ENCODE measurements at regions not wholly inside any gene's neighbourhood (a gene's known extent, or its start where the extent isn't known, plus 50 kb on each side); places are given as distances from the start of the nearest gene placed in this dataset.
"Not testable (repeated sequence)": the region's sequence is repeated elsewhere in the genome, so short reads cannot be mapped to it uniquely, and the experiment has no call there.

GRCh38 chr4:1582227-1582626 is 101.9 kb downstream of the FAM53A start:
- no peaks in the 10 kb centered on the region for H3K9me3 ChIP-seq
- H3K4me3 ChIP-seq, result no peak overlapping the region
- H3K36me3 ChIP-seq, result no peaks in the 10 kb centered on the region
- intact Hi-C loops (cut with DNase I; ENCODE audit: low total_unique reads), result no loop called here
- TF ChIP-seq POLR2A (IDR thresholded peaks at IDR 0.05) (no peak), CTCF (IDR thresholded peaks at IDR 0.05) (no peak)
- H3K4me1 ChIP-seq, result no peaks in the 10 kb centered on the region
- no peak overlapping the region for H3K27ac ChIP-seq
- no peaks in the 10 kb centered on the region for H3K27me3 ChIP-seq
- DNase-seq, result no peak

- DNase-seq, result peak; percentile 89 to 92
- H3K9me3 ChIP-seq; intact Hi-C loops (cut with DNase I; ENCODE audit: low total_unique reads); H3K4me3 ChIP-seq; H3K27me3 ChIP-seq; H3K4me1 ChIP-seq; H3K36me3 ChIP-seq: not testable (repeated sequence)
- peak overlapping the region in 1 of 2 donors; percentile 53 for H3K27ac ChIP-seq
These were observed 102.8 kb downstream of the FAM53A start for GRCh38 chr4:1581164-1581894.

- H3K27me3 ChIP-seq; DNase-seq; intact Hi-C loops (cut with DNase I; ENCODE audit: low total_unique reads); H3K4me1 ChIP-seq; H3K9me3 ChIP-seq; H3K36me3 ChIP-seq: not testable (repeated sequence)
- peak overlapping the region in 1 of 2 donors; percentile 58 for H3K4me3 ChIP-seq
- H3K27ac ChIP-seq, result peak overlapping the region in 1 of 2 donors; percentile 56
These were observed 103.5 kb downstream of the FAM53A start for GRCh38 chr4:1580692-1581012.

GRCh38 chr4:1579901-1580691 is 104.0 kb downstream of the FAM53A start:
- TF ChIP-seq CTCF (IDR thresholded peaks at IDR 0.05), result no peak
- peak; percentile 26 to 50 for TF ChIP-seq POLR2A (IDR thresholded peaks at IDR 0.05)
- Histone ChIP-seq H3K27me3 (no peaks in the 10 kb centered on the region), H3K27ac (peak overlapping the region; percentile 56 to 72), H3K4me1 (no peaks in the 10 kb centered on the region), H3K36me3 (no peaks in the 10 kb centered on the region), H3K9me3 (no peaks in the 10 kb centered on the region), H3K4me3 (peak overlapping the region; percentile 32 to 58)
- peak; percentile 91 to 92 for DNase-seq
- intact Hi-C loops (cut with DNase I; ENCODE audit: low total_unique reads), result no loop called here

- TF ChIP-seq CTCF (IDR thresholded peaks at IDR 0.05) (peak; percentile 22 to 83 (median 36)), POLR2A (IDR thresholded peaks at IDR 0.05) (peak in 1 of 2 donors; percentile 27)
- Histone ChIP-seq H3K4me1 (no peaks in the 10 kb centered on the region), H3K36me3 (no peaks in the 10 kb centered on the region), H3K9me3 (no peaks in the 10 kb centered on the region), H3K27ac (peak overlapping the region; percentile 56 to 72), H3K4me3 (peak overlapping the region; percentile 32 to 58), H3K27me3 (no peaks in the 10 kb centered on the region)
- DNase-seq, result peak; percentile 70 to 77
- intact Hi-C loops (cut with DNase I; ENCODE audit: low total_unique reads), result no loop called here
These were observed 104.9 kb downstream of the FAM53A start for GRCh38 chr4:1579001-1579900.

Measured in uterus (tissue), 3 donors.